ENCODE measurements at regions not wholly inside any gene's neighbourhood (a gene's known extent, or its start where the extent isn't known, plus 50 kb on each side); places are given as distances from the start of the nearest gene placed in this dataset.
A peak's percentile ranks its signal among the peaks of the same experiment; 100 is the strongest.

- Histone ChIP-seq H3K9me3 (no peaks in the 10 kb centered on the region), H3K4me3 (no peak overlapping the region), H3K4me1 (peaks cover 0 to 3% (median 0%) of the 10 kb centered on the region in 4 donors), H3K27me3 (no peaks in the 10 kb centered on the region), H3K27ac (replicated peaks in 1 of 4) (no peak overlapping the region), H3K36me3 (no peaks in the 10 kb centered on the region)
- 61% methylated on average over 2 of the region's 2 CpGs for WGBS
- no peak for DNase-seq (ENCODE audit: extremely low spot score)
- TF ChIP-seq POLR2AphosphoS5 (IDR thresholded peaks at IDR 0.05) = no peak
- TF ChIP-seq CTCF (IDR thresholded peaks at IDR 0.05) = no peak
- TF ChIP-seq POLR2A (IDR thresholded peaks at IDR 0.05; ENCODE audit: low read depth) = no peak
- TF ChIP-seq EP300 (IDR thresholded peaks at IDR 0.05) = no peak
- intact Hi-C loops (cut with DNase I) = no loop called here
Observed at GRCh38 chr10:83819609-83820008, 319.7 kb upstream of the GHITM start.

GRCh38 chr10:83820033-83820432, 319.3 kb upstream of the GHITM start:
- H3K36me3 ChIP-seq = no peaks in the 10 kb centered on the region
- H3K27ac ChIP-seq (replicated peaks in 1 of 4) = no peak overlapping the region
- H3K9me3 ChIP-seq = no peaks in the 10 kb centered on the region
- TF ChIP-seq EP300 (IDR thresholded peaks at IDR 0.05) (no peak), POLR2AphosphoS5 (IDR thresholded peaks at IDR 0.05) (no peak), CTCF (IDR thresholded peaks at IDR 0.05) (no peak), POLR2A (IDR thresholded peaks at IDR 0.05; ENCODE audit: low read depth) (no peak)
- intact Hi-C loops (cut with DNase I) = no loop called here
- WGBS = 35% methylated on average over 3 of the region's 3 CpGs
- H3K4me3 ChIP-seq = no peak overlapping the region
- DNase-seq (ENCODE audit: extremely low spot score) = peak; percentile 66
- H3K27me3 ChIP-seq = no peaks in the 10 kb centered on the region
- peaks cover 0 to 3% (median 0%) of the 10 kb centered on the region in 4 donors for H3K4me1 ChIP-seq

GRCh38 chr10:83824099-83824498, 315.2 kb upstream of the GHITM start:
- H3K9me3 ChIP-seq = peaks cover 0 to 5% (median 0%) of the 10 kb centered on the region in 4 donors
- TF ChIP-seq POLR2A (IDR thresholded peaks at IDR 0.05; ENCODE audit: low read depth) (no peak), CTCF (IDR thresholded peaks at IDR 0.05) (no peak), POLR2AphosphoS5 (IDR thresholded peaks at IDR 0.05) (no peak), EP300 (IDR thresholded peaks at IDR 0.05) (no peak)
- no peaks in the 10 kb centered on the region for H3K27me3 ChIP-seq
- H3K27ac ChIP-seq (replicated peaks in 1 of 4) = no peak overlapping the region
- H3K4me1 ChIP-seq = peaks cover 0 to 3% (median 0%) of the 10 kb centered on the region in 4 donors
- H3K36me3 ChIP-seq = no peaks in the 10 kb centered on the region
- intact Hi-C loops (cut with DNase I) = no loop called here
- 84% methylated on average over 3 of the region's 3 CpGs for WGBS
- no peak for DNase-seq (ENCODE audit: extremely low spot score)
- H3K4me3 ChIP-seq = no peak overlapping the region

DNA sequence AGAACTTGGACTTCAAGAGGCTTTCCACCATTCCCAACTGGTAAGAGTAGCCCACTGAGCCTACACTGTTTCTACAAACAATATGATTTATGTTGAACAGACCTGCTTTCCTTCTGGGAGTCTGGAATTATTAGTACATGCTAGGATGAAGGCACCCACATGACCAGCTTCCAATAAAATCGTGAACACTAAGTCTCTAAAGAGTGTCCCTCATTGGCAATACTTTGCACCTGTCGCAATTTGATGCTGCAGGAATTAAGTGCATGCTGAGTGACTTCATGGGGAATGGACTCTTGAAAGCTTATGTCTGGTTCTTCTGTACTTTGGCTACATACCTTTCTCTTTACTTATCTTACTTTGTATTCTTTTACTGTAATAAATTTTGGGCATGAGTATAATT, 305.2 kb upstream of the GHITM start:
- no peaks in the 10 kb centered on the region for H3K27me3 ChIP-seq
- intact Hi-C loops (cut with DNase I) = no loop called here
- no peak for TF ChIP-seq POLR2A (IDR thresholded peaks at IDR 0.05; ENCODE audit: low read depth)
- TF ChIP-seq POLR2AphosphoS5 (IDR thresholded peaks at IDR 0.05) = no peak
- no peak for TF ChIP-seq EP300 (IDR thresholded peaks at IDR 0.05)
- TF ChIP-seq CTCF (IDR thresholded peaks at IDR 0.05) = no peak

More for the DNA sequence above, 305.2 kb upstream of the GHITM start:
- Histone ChIP-seq H3K4me3 (no peak overlapping the region), H3K27ac (replicated peaks in 1 of 4) (no peak overlapping the region), H3K9me3 (peaks cover 0 to 7% (median 2%) of the 10 kb centered on the region in 4 donors), H3K36me3 (no peaks in the 10 kb centered on the region), H3K4me1 (no peaks in the 10 kb centered on the region)
- DNase-seq (ENCODE audit: extremely low spot score) = no peak
- WGBS = 78% methylated on average over 2 of the region's 2 CpGs
